ENCODE measurements at regions not wholly inside any gene's neighbourhood (a gene's known extent, or its start where the extent isn't known, plus 50 kb on each side); places are given as distances from the start of the nearest gene placed in this dataset.

DNA sequence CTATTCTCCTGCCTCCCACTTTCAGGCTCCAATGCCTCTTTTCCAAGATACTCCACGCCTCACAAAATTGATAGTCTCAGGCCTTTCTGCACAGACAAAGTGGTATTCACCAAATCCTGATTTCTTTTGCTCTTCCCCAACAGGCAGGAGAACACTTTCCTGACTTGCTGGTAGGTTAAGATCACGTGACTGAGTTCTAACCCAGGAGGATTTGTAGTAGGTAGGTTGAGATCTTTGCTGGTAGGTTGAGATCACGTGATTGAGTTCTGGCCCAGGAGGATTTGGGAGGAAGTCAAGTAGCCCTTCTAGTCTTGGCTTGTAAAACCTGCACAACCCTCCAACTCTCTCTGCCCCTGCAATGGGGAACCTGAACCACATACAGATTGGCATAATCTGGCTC is 741.5 kb downstream of the TYW1 start:
- TF ChIP-seq, protein P1, sequence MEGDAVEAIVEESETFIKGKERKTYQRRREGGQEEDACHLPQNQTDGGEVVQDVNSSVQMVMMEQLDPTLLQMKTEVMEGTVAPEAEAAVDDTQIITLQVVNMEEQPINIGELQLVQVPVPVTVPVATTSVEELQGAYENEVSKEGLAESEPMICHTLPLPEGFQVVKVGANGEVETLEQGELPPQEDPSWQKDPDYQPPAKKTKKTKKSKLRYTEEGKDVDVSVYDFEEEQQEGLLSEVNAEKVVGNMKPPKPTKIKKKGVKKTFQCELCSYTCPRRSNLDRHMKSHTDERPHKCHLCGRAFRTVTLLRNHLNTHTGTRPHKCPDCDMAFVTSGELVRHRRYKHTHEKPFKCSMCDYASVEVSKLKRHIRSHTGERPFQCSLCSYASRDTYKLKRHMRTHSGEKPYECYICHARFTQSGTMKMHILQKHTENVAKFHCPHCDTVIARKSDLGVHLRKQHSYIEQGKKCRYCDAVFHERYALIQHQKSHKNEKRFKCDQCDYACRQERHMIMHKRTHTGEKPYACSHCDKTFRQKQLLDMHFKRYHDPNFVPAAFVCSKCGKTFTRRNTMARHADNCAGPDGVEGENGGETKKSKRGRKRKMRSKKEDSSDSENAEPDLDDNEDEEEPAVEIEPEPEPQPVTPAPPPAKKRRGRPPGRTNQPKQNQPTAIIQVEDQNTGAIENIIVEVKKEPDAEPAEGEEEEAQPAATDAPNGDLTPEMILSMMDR (IDR thresholded peaks at IDR 0.05; ENCODE audit: low read depth, low read length, poor library complexity, severe bottlenecking) = no peak
- TF ChIP-seq EZH2phosphoT487 (IDR thresholded peaks at IDR 0.05; ENCODE audit: borderline replicate concordance, low read length) = no peak

Measured in DOHH2 (cell line).